ENCODE measurements at regions not wholly inside any gene's neighbourhood (a gene's known extent, or its start where the extent isn't known, plus 50 kb on each side); places are given as distances from the start of the nearest gene placed in this dataset.

DNA sequence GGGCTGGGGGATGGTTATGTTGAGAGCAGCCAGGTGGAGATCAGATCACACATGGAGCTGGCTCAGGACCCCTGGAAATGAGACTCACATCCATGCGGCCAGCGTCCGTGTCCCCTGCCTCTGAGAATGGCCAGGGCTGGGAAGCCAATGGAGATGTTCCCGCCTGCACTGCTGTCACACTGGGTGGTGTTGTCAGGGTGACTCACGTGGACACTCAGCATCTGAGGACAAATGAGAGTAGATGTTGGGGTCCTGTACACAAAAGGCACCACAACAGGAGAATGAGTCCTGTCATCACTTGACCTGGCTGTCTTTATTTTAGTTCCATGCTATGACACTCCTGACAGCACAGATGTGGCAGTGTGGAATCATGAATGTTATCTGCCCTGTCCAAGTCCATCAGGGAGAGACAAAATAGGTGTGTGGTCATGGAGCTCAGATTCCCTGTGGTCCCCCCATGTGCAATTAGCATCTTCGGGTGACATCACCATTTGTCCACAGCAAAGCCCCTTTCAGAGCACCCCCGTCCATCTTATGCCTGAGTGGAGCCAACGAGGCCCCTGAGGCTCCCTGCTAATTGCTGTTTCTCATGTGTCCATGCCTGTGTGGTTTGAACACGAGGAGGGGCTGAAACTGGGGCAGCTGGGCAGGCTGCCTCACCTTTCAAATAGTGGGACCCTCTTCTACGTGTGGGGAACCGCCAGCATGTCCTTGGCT lies 393.5 kb downstream of the AACS start:
- TF ChIP-seq, protein P1, sequence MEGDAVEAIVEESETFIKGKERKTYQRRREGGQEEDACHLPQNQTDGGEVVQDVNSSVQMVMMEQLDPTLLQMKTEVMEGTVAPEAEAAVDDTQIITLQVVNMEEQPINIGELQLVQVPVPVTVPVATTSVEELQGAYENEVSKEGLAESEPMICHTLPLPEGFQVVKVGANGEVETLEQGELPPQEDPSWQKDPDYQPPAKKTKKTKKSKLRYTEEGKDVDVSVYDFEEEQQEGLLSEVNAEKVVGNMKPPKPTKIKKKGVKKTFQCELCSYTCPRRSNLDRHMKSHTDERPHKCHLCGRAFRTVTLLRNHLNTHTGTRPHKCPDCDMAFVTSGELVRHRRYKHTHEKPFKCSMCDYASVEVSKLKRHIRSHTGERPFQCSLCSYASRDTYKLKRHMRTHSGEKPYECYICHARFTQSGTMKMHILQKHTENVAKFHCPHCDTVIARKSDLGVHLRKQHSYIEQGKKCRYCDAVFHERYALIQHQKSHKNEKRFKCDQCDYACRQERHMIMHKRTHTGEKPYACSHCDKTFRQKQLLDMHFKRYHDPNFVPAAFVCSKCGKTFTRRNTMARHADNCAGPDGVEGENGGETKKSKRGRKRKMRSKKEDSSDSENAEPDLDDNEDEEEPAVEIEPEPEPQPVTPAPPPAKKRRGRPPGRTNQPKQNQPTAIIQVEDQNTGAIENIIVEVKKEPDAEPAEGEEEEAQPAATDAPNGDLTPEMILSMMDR (IDR thresholded peaks at IDR 0.05) = no peak
- TF ChIP-seq POLR2A (IDR thresholded peaks at IDR 0.05) = no peak

All from adrenal gland (tissue), 5 donors.